ENCODE measurements at regions not wholly inside any gene's neighbourhood (a gene's known extent, or its start where the extent isn't known, plus 50 kb on each side); places are given as distances from the start of the nearest gene placed in this dataset.

- TF ChIP-seq, protein P1, sequence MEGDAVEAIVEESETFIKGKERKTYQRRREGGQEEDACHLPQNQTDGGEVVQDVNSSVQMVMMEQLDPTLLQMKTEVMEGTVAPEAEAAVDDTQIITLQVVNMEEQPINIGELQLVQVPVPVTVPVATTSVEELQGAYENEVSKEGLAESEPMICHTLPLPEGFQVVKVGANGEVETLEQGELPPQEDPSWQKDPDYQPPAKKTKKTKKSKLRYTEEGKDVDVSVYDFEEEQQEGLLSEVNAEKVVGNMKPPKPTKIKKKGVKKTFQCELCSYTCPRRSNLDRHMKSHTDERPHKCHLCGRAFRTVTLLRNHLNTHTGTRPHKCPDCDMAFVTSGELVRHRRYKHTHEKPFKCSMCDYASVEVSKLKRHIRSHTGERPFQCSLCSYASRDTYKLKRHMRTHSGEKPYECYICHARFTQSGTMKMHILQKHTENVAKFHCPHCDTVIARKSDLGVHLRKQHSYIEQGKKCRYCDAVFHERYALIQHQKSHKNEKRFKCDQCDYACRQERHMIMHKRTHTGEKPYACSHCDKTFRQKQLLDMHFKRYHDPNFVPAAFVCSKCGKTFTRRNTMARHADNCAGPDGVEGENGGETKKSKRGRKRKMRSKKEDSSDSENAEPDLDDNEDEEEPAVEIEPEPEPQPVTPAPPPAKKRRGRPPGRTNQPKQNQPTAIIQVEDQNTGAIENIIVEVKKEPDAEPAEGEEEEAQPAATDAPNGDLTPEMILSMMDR (IDR thresholded peaks at IDR 0.05; ENCODE audit: insufficient read depth, low read depth, low read length, missing control alignments) = no peak
- H3K4me3 ChIP-seq (ENCODE audit: low read length) = no peak overlapping the region
- peak; percentile 88 for DNase-seq (ENCODE audit: low read depth)
These were observed 293.9 kb upstream of the TARS1 start for GRCh38 chr5:33146881-33147280.

DNA sequence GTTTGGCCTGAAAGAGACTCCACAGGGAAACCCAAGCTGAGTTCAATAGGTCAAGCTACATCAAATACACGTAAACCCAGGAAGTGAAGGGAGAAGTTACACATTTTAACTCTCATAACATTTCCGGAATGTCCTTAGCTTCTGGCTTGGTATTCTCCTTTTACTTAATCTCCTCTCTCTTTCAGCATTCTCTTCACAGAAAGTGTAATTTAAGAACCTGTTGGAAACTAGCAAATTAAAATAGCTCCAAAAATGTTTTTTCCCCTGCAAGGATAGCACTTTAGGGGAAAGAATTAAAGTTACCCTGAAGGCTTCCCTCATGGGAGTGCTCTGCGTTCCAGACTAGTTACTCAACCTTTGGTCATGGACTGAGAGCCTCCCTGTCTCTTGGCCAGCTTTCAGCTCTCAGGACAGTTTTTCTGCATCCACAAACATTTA is 292.7 kb upstream of the TARS1 start:
- no peak overlapping the region for H3K4me3 ChIP-seq (ENCODE audit: low read length)
- TF ChIP-seq, protein P1 (IDR thresholded peaks at IDR 0.05; ENCODE audit: insufficient read depth, low read depth, low read length, missing control alignments) = no peak
- DNase-seq (ENCODE audit: low read depth) = peak; percentile 84

GRCh38 chr5:33153372-33153771 is 287.4 kb upstream of the TARS1 start:
- TF ChIP-seq, protein P1 (IDR thresholded peaks at IDR 0.05; ENCODE audit: insufficient read depth, low read depth, low read length, missing control alignments) = no peak

GRCh38 chr5:33153831-33154230 is 286.9 kb upstream of the TARS1 start:
- no peak overlapping the region for H3K4me3 ChIP-seq (ENCODE audit: low read length)

More at GRCh38 chr5:33153372-33153771, 287.4 kb upstream of the TARS1 start:
- no peak for DNase-seq (ENCODE audit: low read depth)
- no peak overlapping the region for H3K4me3 ChIP-seq (ENCODE audit: low read length)

DNA sequence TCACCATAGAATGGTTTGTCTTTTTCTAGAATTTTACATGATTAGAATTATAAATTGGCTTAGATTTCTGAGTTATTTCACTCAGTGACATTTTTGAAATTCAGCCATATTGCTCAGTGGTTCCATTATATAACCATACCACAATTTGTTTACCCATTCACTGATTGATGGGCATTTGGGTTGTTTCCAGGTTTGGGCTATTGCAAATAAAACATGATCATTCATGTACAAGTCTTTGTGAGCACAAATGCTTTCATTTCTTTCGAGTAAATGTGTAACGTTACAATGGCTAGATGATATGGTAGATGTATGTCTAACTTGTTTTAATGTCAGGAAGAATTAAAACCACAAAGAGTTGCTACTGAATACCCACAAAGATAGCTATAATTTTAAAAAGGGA is 279.9 kb upstream of the TARS1 start:
- TF ChIP-seq, protein P1 (IDR thresholded peaks at IDR 0.05; ENCODE audit: insufficient read depth, low read depth, low read length, missing control alignments) = no peak
- DNase-seq (ENCODE audit: low read depth) = peak; percentile 61
- H3K4me3 ChIP-seq (ENCODE audit: low read length) = no peak overlapping the region

More at GRCh38 chr5:33153831-33154230, 286.9 kb upstream of the TARS1 start:
- DNase-seq (ENCODE audit: low read depth) = peak; percentile 47
- TF ChIP-seq, protein P1 (IDR thresholded peaks at IDR 0.05; ENCODE audit: insufficient read depth, low read depth, low read length, missing control alignments) = no peak

GRCh38 chr5:33161421-33161820 is 279.3 kb upstream of the TARS1 start:
- DNase-seq (ENCODE audit: low read depth) = no peak
- H3K4me3 ChIP-seq (ENCODE audit: low read length) = no peak overlapping the region
- TF ChIP-seq, protein P1 (IDR thresholded peaks at IDR 0.05; ENCODE audit: insufficient read depth, low read depth, low read length, missing control alignments) = no peak

DNA sequence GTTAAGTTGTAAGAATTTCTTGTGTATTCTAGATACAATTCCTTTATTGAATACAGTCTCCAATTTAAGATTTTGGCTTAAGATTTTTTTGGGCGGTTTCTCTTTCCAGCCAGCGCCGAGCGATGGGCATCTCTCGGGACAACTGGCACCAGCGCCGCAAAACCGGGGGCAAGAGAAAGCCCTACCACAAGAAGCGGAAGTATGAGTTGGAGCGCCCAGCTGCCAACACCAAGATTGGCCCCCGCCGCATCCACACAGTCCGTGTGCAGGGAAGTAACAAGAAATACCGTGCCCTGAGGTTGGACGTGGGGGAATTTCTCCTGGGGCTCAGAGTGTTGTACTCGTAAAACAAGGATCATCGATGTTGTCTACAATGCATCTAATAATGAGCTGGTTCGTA is 278.7 kb upstream of the TARS1 start:
- H3K4me3 ChIP-seq (ENCODE audit: low read length) = no peak overlapping the region
- DNase-seq (ENCODE audit: low read depth) = no peak
- TF ChIP-seq, protein P1 (IDR thresholded peaks at IDR 0.05; ENCODE audit: insufficient read depth, low read depth, low read length, missing control alignments) = no peak

All from epithelial cell of esophagus (primary cell).